ENCODE measurements at regions not wholly inside any gene's neighbourhood (a gene's known extent, or its start where the extent isn't known, plus 50 kb on each side); places are given as distances from the start of the nearest gene placed in this dataset.

DNA sequence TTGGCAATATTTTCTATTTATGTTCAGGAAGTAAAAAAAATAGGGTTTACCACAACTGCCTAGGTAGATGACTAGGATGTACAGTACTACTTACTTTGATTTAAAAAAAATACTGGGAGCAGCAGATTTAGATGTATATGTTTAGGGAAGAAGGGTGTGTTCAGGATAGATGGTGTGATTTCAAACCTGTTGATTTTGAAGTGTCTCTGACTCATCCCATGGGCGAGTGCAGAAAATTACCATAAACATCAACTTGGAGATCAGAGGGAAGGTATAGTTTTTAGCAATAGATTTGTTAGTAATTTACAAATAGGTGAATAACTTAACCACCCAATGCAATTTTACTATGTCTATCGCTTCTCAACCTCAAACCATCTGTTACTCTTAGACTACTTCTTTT lies 214.8 kb downstream of the NDFIP2 start:
- Histone ChIP-seq H3K27me3 (ENCODE audit: control insufficient read depth, insufficient read depth, low read length, poor library complexity, severe bottlenecking) (no peaks in the 10 kb centered on the region), H3K27ac (ENCODE audit: low read depth, low read length) (no peak overlapping the region), H3K4me1 (ENCODE audit: control insufficient read depth, insufficient read depth, low read length) (no peaks in the 10 kb centered on the region), H3K4me3 (ENCODE audit: low read length) (no peak overlapping the region), H3K9me3 (ENCODE audit: control insufficient read depth, low read length) (no peaks in the 10 kb centered on the region), H3K36me3 (ENCODE audit: control insufficient read depth, insufficient read depth, low read length) (no peaks in the 10 kb centered on the region), H3K9ac (ENCODE audit: extremely low read depth, low read length, poor library complexity, severe bottlenecking) (no peak overlapping the region)
- TF ChIP-seq, protein P1, sequence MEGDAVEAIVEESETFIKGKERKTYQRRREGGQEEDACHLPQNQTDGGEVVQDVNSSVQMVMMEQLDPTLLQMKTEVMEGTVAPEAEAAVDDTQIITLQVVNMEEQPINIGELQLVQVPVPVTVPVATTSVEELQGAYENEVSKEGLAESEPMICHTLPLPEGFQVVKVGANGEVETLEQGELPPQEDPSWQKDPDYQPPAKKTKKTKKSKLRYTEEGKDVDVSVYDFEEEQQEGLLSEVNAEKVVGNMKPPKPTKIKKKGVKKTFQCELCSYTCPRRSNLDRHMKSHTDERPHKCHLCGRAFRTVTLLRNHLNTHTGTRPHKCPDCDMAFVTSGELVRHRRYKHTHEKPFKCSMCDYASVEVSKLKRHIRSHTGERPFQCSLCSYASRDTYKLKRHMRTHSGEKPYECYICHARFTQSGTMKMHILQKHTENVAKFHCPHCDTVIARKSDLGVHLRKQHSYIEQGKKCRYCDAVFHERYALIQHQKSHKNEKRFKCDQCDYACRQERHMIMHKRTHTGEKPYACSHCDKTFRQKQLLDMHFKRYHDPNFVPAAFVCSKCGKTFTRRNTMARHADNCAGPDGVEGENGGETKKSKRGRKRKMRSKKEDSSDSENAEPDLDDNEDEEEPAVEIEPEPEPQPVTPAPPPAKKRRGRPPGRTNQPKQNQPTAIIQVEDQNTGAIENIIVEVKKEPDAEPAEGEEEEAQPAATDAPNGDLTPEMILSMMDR (conservative IDR thresholded peaks at IDR 0.05): no peak
- H3K27me3 Mint-ChIP-seq (ENCODE audit: insufficient read depth): no peaks in the 10 kb centered on the region
- no peaks in the 10 kb centered on the region for H3K9me3 Mint-ChIP-seq
- H3K4me1 Mint-ChIP-seq: no peaks in the 10 kb centered on the region
- H3K27ac Mint-ChIP-seq: no peak overlapping the region
- no peak overlapping the region for H3K4me3 Mint-ChIP-seq
- no peak for DNase-seq
- 86 to 87% methylated on average over 1 to 2 of the region's 2 CpGs for WGBS, 2 experiments (ENCODE audit: insufficient coverage in 1 of 2, insufficient read length in 1 of 2)
- H3K36me3 Mint-ChIP-seq (ENCODE audit: low read depth): no peaks in the 10 kb centered on the region

DNA sequence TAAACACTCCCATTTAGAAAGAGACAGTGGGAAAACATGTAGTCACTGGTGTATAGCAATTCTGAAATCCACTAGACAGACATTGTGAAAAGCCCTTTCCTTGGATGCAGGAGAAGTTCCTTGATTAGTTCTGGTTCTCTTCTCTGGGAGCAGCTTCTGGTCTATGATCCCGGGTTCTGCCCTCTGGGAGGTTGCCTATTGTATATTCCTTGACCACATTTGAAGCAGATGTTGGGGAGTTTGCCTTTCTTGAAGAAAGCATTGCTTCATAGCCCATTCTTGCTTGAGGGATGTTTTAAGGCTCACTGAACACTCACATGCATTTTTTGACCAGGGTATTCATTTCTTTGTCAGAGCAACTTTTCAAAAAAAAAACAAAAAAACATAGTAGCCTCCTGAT lies 211.9 kb downstream of the NDFIP2 start:
- TF ChIP-seq, protein P1 (conservative IDR thresholded peaks at IDR 0.05): no peak
- Mint-ChIP-seq H3K9me3 (no peaks in the 10 kb centered on the region), H3K4me3 (no peak overlapping the region), H3K36me3 (ENCODE audit: low read depth) (no peaks in the 10 kb centered on the region), H3K4me1 (no peaks in the 10 kb centered on the region), H3K27me3 (ENCODE audit: insufficient read depth) (no peaks in the 10 kb centered on the region), H3K27ac (no peak overlapping the region)
- H3K27me3 ChIP-seq (ENCODE audit: control insufficient read depth, insufficient read depth, low read length, poor library complexity, severe bottlenecking): no peaks in the 10 kb centered on the region
- no peak for DNase-seq
- H3K9me3 ChIP-seq (ENCODE audit: control insufficient read depth, low read length): no peaks in the 10 kb centered on the region
- no peak overlapping the region for H3K9ac ChIP-seq (ENCODE audit: extremely low read depth, low read length, poor library complexity, severe bottlenecking)
- no peak overlapping the region for H3K4me3 ChIP-seq (ENCODE audit: low read length)
- H3K27ac ChIP-seq (ENCODE audit: low read depth, low read length): no peak overlapping the region
- 88% methylated on average over 1 of the region's 1 CpG; no CpG with 5 or more reads in 1 of the 2 experiments for WGBS, 2 experiments (ENCODE audit: insufficient coverage in 1 of 2, insufficient read length in 1 of 2)
- no peaks in the 10 kb centered on the region for H3K36me3 ChIP-seq (ENCODE audit: control insufficient read depth, insufficient read depth, low read length)
- no peaks in the 10 kb centered on the region for H3K4me1 ChIP-seq (ENCODE audit: control insufficient read depth, insufficient read depth, low read length)

DNA sequence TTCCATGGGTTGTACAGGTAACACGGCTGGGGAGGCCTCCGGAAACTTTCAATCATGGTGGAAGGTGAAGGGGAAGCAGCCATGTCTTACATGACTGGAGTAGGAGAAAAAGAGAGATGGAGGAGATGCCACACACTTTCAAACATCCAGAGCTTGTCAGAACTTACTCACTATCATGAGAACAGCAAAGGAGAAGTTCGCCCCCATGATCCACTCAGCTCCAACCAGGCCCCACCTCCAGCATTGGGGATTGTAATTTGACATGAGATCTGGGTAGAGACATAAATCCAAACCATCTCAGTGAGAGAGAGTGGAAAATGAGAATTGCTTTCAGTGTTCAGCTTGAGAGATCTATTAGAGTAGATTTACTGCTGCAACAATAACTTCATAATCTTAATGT lies 210.9 kb downstream of the NDFIP2 start:
- Mint-ChIP-seq H3K36me3 (ENCODE audit: low read depth) (no peaks in the 10 kb centered on the region), H3K27me3 (ENCODE audit: insufficient read depth) (no peaks in the 10 kb centered on the region), H3K4me1 (no peaks in the 10 kb centered on the region), H3K27ac (no peak overlapping the region), H3K4me3 (no peak overlapping the region), H3K9me3 (no peaks in the 10 kb centered on the region)
- Histone ChIP-seq H3K27me3 (ENCODE audit: control insufficient read depth, insufficient read depth, low read length, poor library complexity, severe bottlenecking) (no peaks in the 10 kb centered on the region), H3K9me3 (ENCODE audit: control insufficient read depth, low read length) (no peaks in the 10 kb centered on the region), H3K9ac (ENCODE audit: extremely low read depth, low read length, poor library complexity, severe bottlenecking) (no peak overlapping the region), H3K4me3 (ENCODE audit: low read length) (no peak overlapping the region), H3K36me3 (ENCODE audit: control insufficient read depth, insufficient read depth, low read length) (no peaks in the 10 kb centered on the region), H3K4me1 (ENCODE audit: control insufficient read depth, insufficient read depth, low read length) (no peaks in the 10 kb centered on the region), H3K27ac (ENCODE audit: low read depth, low read length) (no peak overlapping the region)
- no peak for DNase-seq
- TF ChIP-seq, protein P1 (conservative IDR thresholded peaks at IDR 0.05): no peak
- WGBS, 2 experiments (ENCODE audit: insufficient coverage in 1 of 2, insufficient read length in 1 of 2): 93% methylated on average over 3 of the region's 3 CpGs; no CpG with 5 or more reads in 1 of the 2 experiments
